HEK293T (cell line): ENCODE measurements at regions not wholly inside any gene's neighbourhood (a gene's known extent, or its start where the extent isn't known, plus 50 kb on each side); places are given as distances from the start of the nearest gene placed in this dataset.

Experiments
- CTCF ChIA-PET: fragments of 350-600 bp; formaldehyde crosslinking; extraction: SDS; loops from one replicate; lab custom pipeline; 2021; ENCODE audit warnings: antibody characterized with exemption, inconsistent platforms; lab: Yijun Ruan, JAX
- POLR2A ChIA-PET: fragments of 350-600 bp; formaldehyde crosslinking; extraction: SDS; loops from one replicate; lab custom pipeline; 2020; ENCODE audit warnings: antibody characterized with exemption, inconsistent platforms; lab: Yijun Ruan, JAX
- DNase-seq: peaks from one replicate; pipeline ENCODE4 v3.0.0; 2012; ENCODE audit warnings: mixed read lengths; ENCODE audit errors: extremely low spot score
- ARNT ChIP-seq: fragments of 450-650 bp; IDR thresholded peaks from 2 replicates; pipeline ENCODE4 v1.6.1; 2017; ENCODE audit warnings: mild to moderate bottlenecking
- BHLHE40 ChIP-seq: fragments of 450-650 bp; IDR thresholded peaks from 2 replicates; pipeline ENCODE4 v1.6.1; 2016; ENCODE audit warnings: mild to moderate bottlenecking, moderate library complexity, borderline replicate concordance
- CTBP1 ChIP-seq: fragments of 450-650 bp; IDR thresholded peaks from 2 replicates; pipeline ENCODE4 v1.6.1; 2016; ENCODE audit warnings: borderline replicate concordance
- ELF4 ChIP-seq: fragments of 450-650 bp; IDR thresholded peaks from 2 replicates; pipeline ENCODE4 v1.6.1; 2017; ENCODE audit warnings: antibody characterized with exemption
- FOXA1 ChIP-seq: fragments of 450-650 bp; IDR thresholded peaks from 2 replicates; pipeline ENCODE4 v1.6.1; 2016; ENCODE audit warnings: mild to moderate bottlenecking
- FOXK2 ChIP-seq: fragments of 450-650 bp; IDR thresholded peaks from 2 replicates; pipeline ENCODE4 v1.6.1; 2016; ENCODE audit warnings: mild to moderate bottlenecking
- FOXM1 ChIP-seq: fragments of 450-650 bp; IDR thresholded peaks from 2 replicates; pipeline ENCODE4 v1.6.1; 2017; ENCODE audit warnings: mild to moderate bottlenecking, borderline replicate concordance
- HDGF ChIP-seq: fragments of 450-650 bp; IDR thresholded peaks from 2 replicates; pipeline ENCODE4 v1.6.1; 2017; ENCODE audit warnings: antibody characterized with exemption, borderline replicate concordance
- L3MBTL2 ChIP-seq: fragments of 450-650 bp; conservative IDR thresholded peaks from 2 replicates; pipeline ENCODE4 v1.6.1; 2016; ENCODE audit warnings: mild to moderate bottlenecking
- LEF1 ChIP-seq: fragments of 450-650 bp; IDR thresholded peaks from 2 replicates; pipeline ENCODE4 v1.6.1; 2017; ENCODE audit warnings: mild to moderate bottlenecking, borderline replicate concordance
- NFRKB ChIP-seq: fragments of 450-650 bp; IDR thresholded peaks from 2 replicates; pipeline ENCODE4 v1.6.1; 2016; ENCODE audit warnings: mild to moderate bottlenecking, moderate library complexity
- SP1 ChIP-seq: fragments of 450-650 bp; IDR thresholded peaks from 2 replicates; pipeline ENCODE4 v1.6.1; 2017
- SUZ12 ChIP-seq: fragments of 450-650 bp; IDR thresholded peaks from 2 replicates; pipeline ENCODE4 v1.6.1; 2016; ENCODE audit warnings: mild to moderate bottlenecking
- TARDBP ChIP-seq: fragments of 450-650 bp; IDR thresholded peaks from 2 replicates; pipeline ENCODE4 v1.6.1; 2016
- ZNF384 ChIP-seq: fragments of 450-650 bp; IDR thresholded peaks from 2 replicates; pipeline ENCODE4 v1.6.1; 2016
- TF ChIP-seq, protein P1 (sequence below): fragments of 450-650 bp; IDR thresholded peaks from 2 replicates; pipeline ENCODE4 v1.6.1; 2016

GRCh38 chr5:63811286-63811685 is 151.0 kb downstream of the HTR1A start:
- ChIA-PET CTCF (no interaction called here), POLR2A (no interaction called here)
- no peak for TF ChIP-seq LEF1
- no peak for TF ChIP-seq ARNT
- TF ChIP-seq FOXK2 = no peak
- no peak for TF ChIP-seq ELF4
- no peak for TF ChIP-seq TARDBP
- DNase-seq = no peak

DNA sequence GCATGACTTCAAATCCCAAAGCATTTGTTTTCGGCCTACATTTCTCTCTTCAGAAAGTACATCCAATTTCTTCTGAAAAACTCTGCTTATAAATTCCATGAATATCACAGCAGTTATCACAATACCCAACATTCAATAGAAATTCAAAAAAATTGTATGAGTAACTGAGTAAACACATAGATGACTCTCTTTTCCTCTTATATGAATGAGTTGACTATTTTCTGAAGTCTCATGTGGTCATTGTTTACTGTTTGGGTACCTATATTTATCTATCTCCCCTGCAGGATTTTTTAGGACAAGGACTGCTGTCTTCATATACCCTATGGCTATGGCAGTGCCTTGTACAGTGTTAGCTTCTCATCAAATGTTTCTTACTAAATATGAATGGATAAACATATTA is 157.1 kb downstream of the HTR1A start:
- POLR2A ChIA-PET = no interaction called here

DNA sequence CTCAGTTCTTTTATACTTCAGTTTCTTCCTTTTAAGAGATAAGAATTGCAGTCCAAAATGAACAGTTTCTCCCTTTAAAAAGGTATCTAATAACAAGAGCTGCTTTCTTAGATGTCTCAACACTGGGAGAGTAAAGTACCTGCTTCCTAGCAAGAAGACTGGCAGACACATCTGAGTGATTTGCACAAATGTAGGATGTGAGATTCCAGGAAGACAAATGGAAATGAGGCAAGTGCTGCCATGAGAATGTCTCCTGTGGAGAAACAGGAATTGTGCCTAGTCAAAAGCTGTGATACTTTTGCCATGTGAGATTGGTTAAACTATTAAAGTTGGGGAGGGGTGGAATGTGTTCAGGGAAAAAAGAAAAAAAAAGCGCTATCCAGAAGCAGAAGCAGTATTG is 159.1 kb downstream of the HTR1A start:
- no peak for TF ChIP-seq CTBP1
- no peak for TF ChIP-seq TARDBP
- no peak for TF ChIP-seq ELF4
- TF ChIP-seq ARNT = no peak
- no peak for TF ChIP-seq SP1
- no peak for TF ChIP-seq LEF1
- TF ChIP-seq, protein P1, sequence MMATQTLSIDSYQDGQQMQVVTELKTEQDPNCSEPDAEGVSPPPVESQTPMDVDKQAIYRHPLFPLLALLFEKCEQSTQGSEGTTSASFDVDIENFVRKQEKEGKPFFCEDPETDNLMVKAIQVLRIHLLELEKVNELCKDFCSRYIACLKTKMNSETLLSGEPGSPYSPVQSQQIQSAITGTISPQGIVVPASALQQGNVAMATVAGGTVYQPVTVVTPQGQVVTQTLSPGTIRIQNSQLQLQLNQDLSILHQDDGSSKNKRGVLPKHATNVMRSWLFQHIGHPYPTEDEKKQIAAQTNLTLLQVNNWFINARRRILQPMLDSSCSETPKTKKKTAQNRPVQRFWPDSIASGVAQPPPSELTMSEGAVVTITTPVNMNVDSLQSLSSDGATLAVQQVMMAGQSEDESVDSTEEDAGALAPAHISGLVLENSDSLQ = no peak
- no peak for TF ChIP-seq FOXK2
- TF ChIP-seq FOXM1 = no peak
- no peak for TF ChIP-seq L3MBTL2
- TF ChIP-seq NFRKB = no peak
- no peak for TF ChIP-seq SUZ12
- no peak for TF ChIP-seq ZNF384
- no peak for TF ChIP-seq BHLHE40
- TF ChIP-seq FOXA1 = no peak
- TF ChIP-seq HDGF = no peak
- DNase-seq = no peak
- ChIA-PET CTCF (no interaction called here), POLR2A (no interaction called here)

More for the DNA sequence above, 157.1 kb downstream of the HTR1A start:
- CTCF ChIA-PET = no interaction called here
- no peak for TF ChIP-seq HDGF
- no peak for TF ChIP-seq FOXK2
- TF ChIP-seq TARDBP = no peak
- no peak for TF ChIP-seq NFRKB
- no peak for TF ChIP-seq L3MBTL2
- TF ChIP-seq FOXA1 = no peak
- no peak for TF ChIP-seq ELF4
- no peak for TF ChIP-seq CTBP1
- TF ChIP-seq ARNT = no peak
- TF ChIP-seq SUZ12 = no peak
- TF ChIP-seq, protein P1 = no peak
- no peak for DNase-seq

DNA sequence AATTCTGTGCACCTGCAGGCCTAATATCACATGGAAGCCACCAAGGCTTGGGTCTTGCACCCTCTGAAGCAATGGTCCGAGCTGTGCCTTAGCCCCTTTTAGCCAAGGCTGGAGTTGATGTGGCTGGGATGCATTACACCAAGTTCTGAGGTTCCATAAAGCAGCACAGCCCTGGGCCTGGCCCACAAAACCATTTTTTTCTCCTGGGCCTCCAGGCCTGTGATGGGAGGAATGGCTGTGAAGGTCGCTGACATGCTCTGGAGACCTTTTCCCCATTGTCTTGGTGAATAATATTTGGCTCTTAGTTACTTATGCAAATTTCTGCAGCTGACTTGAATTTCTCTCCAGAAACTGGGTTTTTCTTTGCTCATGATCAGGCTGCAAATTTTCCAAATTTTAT is 167.3 kb downstream of the HTR1A start:
- DNase-seq = no peak
- CTCF ChIA-PET = no interaction called here
- POLR2A ChIA-PET = no interaction called here
- no peak for TF ChIP-seq ZNF384
- TF ChIP-seq SUZ12 = no peak
- no peak for TF ChIP-seq FOXM1
- TF ChIP-seq L3MBTL2 = no peak
- TF ChIP-seq, protein P1 = no peak
- TF ChIP-seq ARNT = no peak
- TF ChIP-seq FOXK2 = no peak
- TF ChIP-seq BHLHE40 = no peak
- no peak for TF ChIP-seq ELF4
- no peak for TF ChIP-seq TARDBP
- no peak for TF ChIP-seq LEF1
- no peak for TF ChIP-seq SP1
- no peak for TF ChIP-seq HDGF

DNA sequence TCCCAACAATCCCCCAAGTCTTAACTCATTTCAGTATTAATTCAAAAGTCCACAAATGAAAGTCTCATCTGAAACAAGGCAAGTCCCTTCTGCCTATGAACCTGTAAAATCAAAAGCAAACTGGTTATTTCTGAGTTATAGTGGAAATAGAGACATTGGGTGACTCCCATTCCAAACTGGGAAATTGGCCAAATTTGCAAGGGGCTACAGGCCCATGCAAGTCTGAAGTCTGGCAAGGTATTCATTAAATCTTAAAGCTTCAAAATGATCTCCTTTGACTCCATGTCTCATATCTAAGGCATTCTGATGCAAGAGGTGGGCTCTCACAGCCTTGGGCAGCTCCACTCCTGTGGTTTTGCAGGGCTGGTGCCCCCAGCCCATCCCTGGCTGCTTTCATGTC is 167.9 kb downstream of the HTR1A start:
- DNase-seq = no peak
- no peak for TF ChIP-seq TARDBP
- no peak for TF ChIP-seq NFRKB
- no peak for TF ChIP-seq ZNF384
- no peak for TF ChIP-seq ELF4
- no peak for TF ChIP-seq CTBP1
- no peak for TF ChIP-seq LEF1
- TF ChIP-seq SUZ12 = no peak
- TF ChIP-seq FOXM1 = no peak
- no peak for TF ChIP-seq ARNT
- no peak for TF ChIP-seq FOXA1
- TF ChIP-seq L3MBTL2 = no peak
- TF ChIP-seq BHLHE40 = no peak
- no peak for TF ChIP-seq FOXK2
- TF ChIP-seq HDGF = no peak
- TF ChIP-seq SP1 = no peak
- TF ChIP-seq, protein P1 = no peak
- ChIA-PET CTCF (no interaction called here), POLR2A (no interaction called here)

GRCh38 chr5:63774939-63775338 is 187.3 kb downstream of the HTR1A start:
- CTCF ChIA-PET = no interaction called here
- TF ChIP-seq SUZ12 (no peak), CTBP1 (no peak), ZNF384 (no peak), SP1 (no peak), FOXK2 (no peak)
- POLR2A ChIA-PET = no interaction called here
- no peak for DNase-seq
